Stomach (tissue), 8 donors: ENCODE measurements at regions not wholly inside any gene's neighbourhood (a gene's known extent, or its start where the extent isn't known, plus 50 kb on each side); places are given as distances from the start of the nearest gene placed in this dataset.
A peak's percentile ranks its signal among the peaks of the same experiment; 100 is the strongest.

ENCODE experiments used
- DNase-seq, 2 donors: peaks; one replicate each; pipeline versions ENCODE4 v3.0.0 to v3.0.0-alpha.2; 2013 to 2019
- H3K27ac ChIP-seq, 5 donors: fragments of 200-600 bp in 4 of 5; sonication (generic) in 4 of 5; one replicate each; pipeline ENCODE4 v1.5.1; 2013 to 2019; ENCODE audit warnings: mild to moderate bottlenecking in 1 of 5, moderate library complexity in 1 of 5
- H3K27me3 ChIP-seq, 3 donors: fragments of 200-600 bp; sonication (generic); one replicate each; pipeline ENCODE4 v1.5.1; 2017 to 2019; ENCODE audit warnings: mixed run types in 1 of 3
- H3K36me3 ChIP-seq, 4 donors: fragments of 200-600 bp; sonication (generic); 1 replicate in 3 of 4; 2 replicates in 1 of 4; pipeline ENCODE4 v1.5.1; 2016 to 2019
- H3K4me1 ChIP-seq, 4 donors: fragments of 200-600 bp; sonication (generic); one replicate each; pipeline ENCODE4 v1.5.1; 2016 to 2019
- H3K4me3 ChIP-seq, 4 donors: fragments of 200-600 bp; sonication (generic) in 3 of 4; one replicate each; pipeline ENCODE4 v1.5.1; 2016 to 2019; ENCODE audit warnings: mild to moderate bottlenecking in 1 of 4
- H3K9me3 ChIP-seq, 4 donors: fragments of 200-600 bp; sonication (generic); one replicate each; pipeline ENCODE4 v1.5.1; 2016 to 2019
- CTCF ChIP-seq, 7 experiments: fragments of 450-650 bp in 4 of 7; fragments of 200-600 bp in 3 of 7; sonication (generic) in 3 of 7; IDR thresholded peaks; one replicate each; pipeline ENCODE4 v1.5.1; 2016 to 2019; ENCODE audit warnings: antibody characterized with exemption in 7 of 7, control low read depth in 2 of 7, mild to moderate bottlenecking in 1 of 7
- EP300 ChIP-seq: sonication (generic); formaldehyde crosslinking; IDR thresholded peaks from one replicate; pipeline ENCODE4 v1.6.1; 2017; ENCODE audit warnings: antibody characterized with exemption
- POLR2A ChIP-seq, 4 donors: fragments of 450-650 bp; IDR thresholded peaks; one replicate each; pipeline ENCODE4 v1.6.1; 2016; ENCODE audit warnings: antibody characterized with exemption in 4 of 4, control low read depth in 2 of 4, mild to moderate bottlenecking in 1 of 4, moderate library complexity in 1 of 4
- POLR2AphosphoS5 ChIP-seq, 3 donors: sonication (generic); formaldehyde crosslinking; IDR thresholded peaks; one replicate each; pipeline ENCODE4 v1.6.1; 2016; ENCODE audit warnings: antibody characterized with exemption in 3 of 3
- WGBS, 5 donors: extraction: QIAGEN DNeasy Blood & Tissue Kit in 3 of 5; methylation state at CpG; one replicate each; pipeline versions ENCODE4 v1.1.5 to v1.1.7; 2013 to 2018; 5-methylcytosine and 5-hydroxymethylcytosine counted together
- intact Hi-C: fragments of 100-400 bp; cut with DNase I; formaldehyde crosslinking; loops from one replicate; pipeline ENCODE4 v1.15.1; 2023; ENCODE audit warnings: low total_unique reads
- donor health status: healthy with polysubstance abuse.
- donor health status: Bipolar disorder and iron deficiency.
- donor health status: healthy.

- 79 to 88% (median 86%) methylated on average over 7 of the region's 7 CpGs for WGBS, 5 donors
- no peak for DNase-seq
- intact Hi-C loops, result no loop called here
- H3K4me3 ChIP-seq, result no peak overlapping the region
- H3K27ac ChIP-seq, result peak overlapping the region in 1 of 5 donors; percentile 5
- TF ChIP-seq CTCF (IDR thresholded peaks at IDR 0.05), result no peak
- H3K36me3 ChIP-seq, result no peaks in the 10 kb centered on the region
- H3K4me1 ChIP-seq, result peaks cover 12 to 42% (median 27%) of the 10 kb centered on the region in 4 donors
- no peaks in the 10 kb centered on the region for H3K27me3 ChIP-seq
- H3K9me3 ChIP-seq, result no peaks in the 10 kb centered on the region
These were observed 56.4 kb upstream of the NPAS1 start for GRCh38 chr19:46963093-46963734.

- peaks cover 0 to 9% (median 7%) of the 10 kb centered on the region in 4 donors for H3K36me3 ChIP-seq
- intact Hi-C loops, result no loop called here
- 15 to 56% (median 27%) methylated on average over 8 of the region's 8 CpGs for WGBS, 5 donors
These were observed 52.0 kb upstream of the NPAS1 start for GRCh38 chr19:46967578-46968032.

More at GRCh38 chr19:46967578-46968032, 52.0 kb upstream of the NPAS1 start:
- Histone ChIP-seq H3K27me3 (no peaks in the 10 kb centered on the region), H3K4me1 (peaks cover 13 to 47% (median 28%) of the 10 kb centered on the region in 4 donors), H3K4me3 (no peak overlapping the region), H3K27ac (peak overlapping the region; percentile 13 to 70 (median 57)), H3K9me3 (no peaks in the 10 kb centered on the region)
- DNase-seq, result peak in 1 of 2 donors; percentile 75
- TF ChIP-seq CTCF (IDR thresholded peaks at IDR 0.05) (no peak), EP300 (no peak), POLR2AphosphoS5 (IDR thresholded peaks at IDR 0.05) (peak; percentile 17 to 32 (median 28)), POLR2A (IDR thresholded peaks at IDR 0.05) (no peak)
